SJSA1 (cell line): ENCODE measurements at regions not wholly inside any gene's neighbourhood (a gene's known extent, or its start where the extent isn't known, plus 50 kb on each side); places are given as distances from the start of the nearest gene placed in this dataset.

Experiments used
- DNase-seq, 2 experiments: peaks; one replicate each; pipeline ENCODE4 v3.0.0-alpha.2; 2015 to 2020; ENCODE audit warnings: low spot score in 2 of 2, low read depth in 1 of 2
- H3K27ac ChIP-seq: fragments of 250-450 bp; sonication (Bioruptor Pico); 2 replicates; pipeline ENCODE4 v1.5.1; 2020; ENCODE audit warnings: mild to moderate bottlenecking, moderate library complexity
- H3K27me3 ChIP-seq: fragments of 250-450 bp; sonication (Bioruptor Pico); replicated peaks from 2 replicates; pipeline ENCODE4 v1.5.1; 2020; ENCODE audit warnings: mild to moderate bottlenecking, moderate library complexity
- H3K36me3 ChIP-seq: fragments of 250-450 bp; sonication (Bioruptor Pico); 2 replicates; pipeline ENCODE4 v1.5.1; 2020; ENCODE audit warnings: mild to moderate bottlenecking
- H3K4me1 ChIP-seq: fragments of 250-450 bp; sonication (Bioruptor Pico); replicated peaks from 2 replicates; pipeline ENCODE4 v1.6.1; 2021; ENCODE audit warnings: mild to moderate bottlenecking
- H3K4me3 ChIP-seq: fragments of 250-450 bp; sonication (Bioruptor Pico); 2 replicates; pipeline ENCODE4 v1.5.1; 2020; ENCODE audit warnings: mild to moderate bottlenecking
- H3K9me3 ChIP-seq: fragments of 250-450 bp; sonication (Bioruptor Pico); replicated peaks from 2 replicates; pipeline ENCODE4 v1.5.1; 2020; ENCODE audit warnings: mild to moderate bottlenecking

DNA sequence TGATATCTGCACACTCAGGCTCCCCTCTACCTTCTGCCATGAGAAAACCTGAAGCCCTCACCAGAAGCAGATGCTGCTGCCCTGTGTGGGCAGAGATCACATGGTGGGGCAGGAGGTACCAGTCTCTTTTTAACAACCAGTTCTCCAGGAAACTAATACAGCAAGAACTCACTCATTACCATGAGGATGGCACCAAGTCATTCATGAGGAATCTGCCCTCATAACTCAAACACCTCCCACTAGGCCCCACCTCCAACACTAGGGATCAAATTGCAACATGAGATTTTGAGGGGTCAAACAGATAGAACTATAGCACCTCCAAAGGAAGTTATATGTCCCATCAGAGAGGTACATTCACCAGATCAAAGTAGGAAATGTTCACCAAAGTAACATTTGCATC, 136.3 kb upstream of the SHB start:
- H3K4me1 ChIP-seq: no peaks in the 10 kb centered on the region
- DNase-seq: no peak
- H3K4me3 ChIP-seq: no peak overlapping the region
- no peaks in the 10 kb centered on the region for H3K27me3 ChIP-seq
- H3K27ac ChIP-seq: no peak overlapping the region
- H3K9me3 ChIP-seq: no peaks in the 10 kb centered on the region
- H3K36me3 ChIP-seq: no peaks in the 10 kb centered on the region

DNA sequence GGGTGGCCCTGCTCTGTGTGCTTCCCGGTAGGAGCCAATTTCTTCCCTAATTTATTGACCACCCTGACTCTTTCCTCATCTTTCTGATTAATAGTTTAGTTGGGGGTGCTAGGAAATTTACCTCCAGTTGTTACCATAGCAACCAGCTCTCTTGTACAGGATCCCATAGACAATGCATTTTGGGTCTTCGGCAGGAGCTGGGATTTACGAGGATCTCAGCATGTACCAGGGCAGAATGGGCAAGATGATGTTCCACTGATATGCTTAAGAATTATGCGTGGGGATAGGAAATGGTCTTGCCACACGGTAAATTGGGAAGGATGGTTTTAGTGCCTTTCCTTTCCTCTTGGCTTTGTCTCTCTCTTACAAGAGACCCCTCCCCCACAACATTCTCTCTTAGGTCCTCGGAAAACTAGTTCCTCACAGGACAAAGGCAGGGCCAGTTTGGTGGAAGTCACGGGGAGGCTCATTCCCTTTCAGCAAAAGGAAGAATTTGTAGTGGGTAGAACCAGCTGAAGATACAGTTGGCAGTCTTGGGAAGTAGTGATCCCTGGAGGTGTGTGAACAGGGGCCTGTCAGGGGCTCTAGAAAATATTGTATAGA, 133.4 kb upstream of the SHB start:
- no peaks in the 10 kb centered on the region for H3K27me3 ChIP-seq
- no peak for DNase-seq
- no peaks in the 10 kb centered on the region for H3K9me3 ChIP-seq
- H3K4me3 ChIP-seq: no peak overlapping the region
- H3K36me3 ChIP-seq: no peaks in the 10 kb centered on the region
- no peak overlapping the region for H3K27ac ChIP-seq
- no peaks in the 10 kb centered on the region for H3K4me1 ChIP-seq

DNA sequence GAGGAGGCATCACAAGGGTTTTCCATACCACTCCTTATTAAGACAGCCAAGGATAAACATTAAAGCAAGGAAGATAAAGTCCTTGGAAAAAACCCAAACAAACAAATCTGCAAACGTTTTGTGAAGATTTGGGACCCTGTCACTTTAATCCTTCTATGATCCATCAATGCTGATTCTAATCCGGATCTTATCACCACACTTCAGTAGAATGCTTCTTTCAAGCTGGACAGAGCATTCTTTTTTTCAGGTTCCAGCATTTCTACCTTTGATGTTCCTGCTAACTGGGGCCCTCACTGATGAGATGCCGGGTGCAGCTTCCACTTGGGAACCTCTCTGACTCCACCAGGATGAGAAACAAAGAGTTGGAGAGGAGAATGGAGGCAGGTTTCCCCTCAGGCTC, 132.8 kb upstream of the SHB start:
- Histone ChIP-seq H3K4me3 (no peak overlapping the region), H3K9me3 (no peaks in the 10 kb centered on the region), H3K27me3 (no peaks in the 10 kb centered on the region), H3K4me1 (no peaks in the 10 kb centered on the region), H3K36me3 (no peaks in the 10 kb centered on the region), H3K27ac (no peak overlapping the region)
- no peak for DNase-seq

DNA sequence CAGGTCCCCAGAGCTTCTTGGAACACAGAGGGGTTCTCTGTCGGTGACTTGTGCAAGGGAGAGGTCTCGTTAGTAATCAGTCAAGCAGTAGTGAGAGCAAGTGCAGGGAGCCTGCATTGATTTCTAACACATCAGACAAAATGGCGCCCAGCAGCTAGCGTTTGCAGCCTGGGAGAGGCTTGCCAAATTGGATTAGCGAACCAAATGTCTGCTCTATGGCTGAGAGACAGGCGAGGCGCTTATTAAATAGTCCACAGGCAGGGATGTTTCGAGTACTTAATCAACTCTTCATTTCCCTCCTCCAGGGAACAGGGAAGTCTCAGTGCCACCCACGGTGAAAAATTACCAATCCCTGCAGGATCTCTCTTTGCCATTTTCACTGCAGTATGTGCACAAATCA, 131.4 kb upstream of the SHB start:
- no peak for DNase-seq
- H3K36me3 ChIP-seq: no peaks in the 10 kb centered on the region
- no peak overlapping the region for H3K4me3 ChIP-seq
- H3K27ac ChIP-seq: no peak overlapping the region
- H3K27me3 ChIP-seq: no peaks in the 10 kb centered on the region
- H3K4me1 ChIP-seq: no peaks in the 10 kb centered on the region
- H3K9me3 ChIP-seq: no peaks in the 10 kb centered on the region

DNA sequence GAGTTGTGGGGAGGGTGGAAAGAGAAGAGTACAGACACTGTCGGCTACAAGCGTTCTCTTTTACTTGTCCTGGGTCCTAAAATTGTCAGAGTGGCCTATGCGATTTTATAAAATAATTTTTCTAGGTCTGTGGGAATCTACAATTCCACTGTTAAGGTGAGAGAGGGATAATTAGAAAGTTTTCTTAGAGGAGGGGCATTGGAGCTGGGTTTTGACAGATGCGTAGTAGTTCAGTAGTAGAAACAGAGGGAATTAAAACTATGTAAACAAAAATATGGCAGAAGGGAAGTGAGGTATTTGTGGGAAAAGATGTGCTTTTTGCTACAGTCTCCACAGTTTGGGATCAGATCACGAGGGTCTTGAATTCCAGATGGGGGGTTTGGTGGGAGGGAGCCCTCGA, 129.1 kb upstream of the SHB start:
- no peak overlapping the region for H3K4me3 ChIP-seq
- no peaks in the 10 kb centered on the region for H3K4me1 ChIP-seq
- no peak overlapping the region for H3K27ac ChIP-seq
- no peak for DNase-seq
- no peaks in the 10 kb centered on the region for H3K36me3 ChIP-seq
- no peaks in the 10 kb centered on the region for H3K9me3 ChIP-seq
- no peaks in the 10 kb centered on the region for H3K27me3 ChIP-seq

DNA sequence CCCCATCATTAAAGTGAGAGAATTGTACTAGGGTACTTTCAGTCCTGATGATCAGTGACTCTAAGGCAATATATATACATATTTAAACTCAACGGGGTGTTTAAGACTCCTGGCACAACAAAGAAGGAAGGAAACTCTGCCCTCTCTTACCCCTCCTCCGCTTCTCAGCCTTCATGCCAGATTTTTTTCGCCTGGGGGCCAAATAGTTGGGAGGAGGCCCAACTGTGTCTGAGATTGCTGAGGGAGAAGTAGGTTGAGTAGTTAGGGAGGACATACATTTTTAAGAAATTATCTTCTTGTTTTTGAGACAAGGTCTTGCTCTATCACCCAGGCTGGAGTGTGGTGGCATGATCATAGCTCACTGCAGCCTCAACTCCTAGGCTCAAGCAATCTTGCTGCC, 127.7 kb upstream of the SHB start:
- no peak overlapping the region for H3K27ac ChIP-seq
- no peaks in the 10 kb centered on the region for H3K9me3 ChIP-seq
- H3K27me3 ChIP-seq: no peaks in the 10 kb centered on the region
- no peak for DNase-seq
- no peak overlapping the region for H3K4me3 ChIP-seq
- no peaks in the 10 kb centered on the region for H3K4me1 ChIP-seq
- no peaks in the 10 kb centered on the region for H3K36me3 ChIP-seq

DNA sequence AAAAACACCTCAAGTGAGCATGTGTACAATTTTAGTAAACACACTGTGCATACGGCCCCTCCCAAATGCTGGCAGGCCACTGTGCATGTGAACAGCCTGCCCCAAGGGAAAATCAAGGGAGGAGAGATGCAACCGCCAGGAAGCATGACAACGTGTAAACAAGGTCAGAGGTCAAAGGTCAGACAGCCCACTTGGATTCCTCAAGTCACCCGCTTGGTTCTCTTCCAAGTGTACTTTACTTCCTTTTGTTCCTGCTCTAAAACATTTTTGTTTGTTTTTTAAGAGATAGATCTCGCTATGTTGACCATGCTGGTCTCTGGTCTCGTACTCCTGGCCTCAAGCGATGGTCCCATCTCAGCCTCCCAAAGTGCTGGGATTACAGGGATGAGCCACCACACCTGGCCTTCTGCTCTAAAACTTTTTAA, 126.7 kb upstream of the SHB start:
- Histone ChIP-seq H3K4me3 (no peak overlapping the region), H3K4me1 (no peaks in the 10 kb centered on the region), H3K27me3 (no peaks in the 10 kb centered on the region), H3K27ac (no peak overlapping the region), H3K9me3 (no peaks in the 10 kb centered on the region), H3K36me3 (no peaks in the 10 kb centered on the region)
- no peak for DNase-seq

DNA sequence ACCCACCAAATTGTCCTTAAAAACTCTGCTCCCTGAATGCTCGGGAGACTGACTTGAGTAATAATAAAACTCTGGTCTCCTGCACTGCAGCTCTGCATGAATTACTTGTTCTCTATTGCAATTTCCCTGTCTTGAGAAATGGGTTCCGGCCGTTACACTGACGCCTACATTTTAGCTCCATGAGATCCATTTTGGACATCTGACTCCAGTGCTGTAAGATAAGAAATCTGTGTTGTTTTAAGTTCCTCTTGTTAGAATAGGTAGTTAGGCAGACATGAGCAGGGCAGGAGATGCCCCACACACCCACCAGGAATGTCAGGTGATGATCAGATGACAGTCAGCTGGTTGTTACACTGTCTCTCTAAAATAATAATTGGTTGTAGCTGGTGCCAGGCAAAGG, 125.8 kb upstream of the SHB start:
- DNase-seq: no peak
- H3K9me3 ChIP-seq: no peaks in the 10 kb centered on the region

DNA sequence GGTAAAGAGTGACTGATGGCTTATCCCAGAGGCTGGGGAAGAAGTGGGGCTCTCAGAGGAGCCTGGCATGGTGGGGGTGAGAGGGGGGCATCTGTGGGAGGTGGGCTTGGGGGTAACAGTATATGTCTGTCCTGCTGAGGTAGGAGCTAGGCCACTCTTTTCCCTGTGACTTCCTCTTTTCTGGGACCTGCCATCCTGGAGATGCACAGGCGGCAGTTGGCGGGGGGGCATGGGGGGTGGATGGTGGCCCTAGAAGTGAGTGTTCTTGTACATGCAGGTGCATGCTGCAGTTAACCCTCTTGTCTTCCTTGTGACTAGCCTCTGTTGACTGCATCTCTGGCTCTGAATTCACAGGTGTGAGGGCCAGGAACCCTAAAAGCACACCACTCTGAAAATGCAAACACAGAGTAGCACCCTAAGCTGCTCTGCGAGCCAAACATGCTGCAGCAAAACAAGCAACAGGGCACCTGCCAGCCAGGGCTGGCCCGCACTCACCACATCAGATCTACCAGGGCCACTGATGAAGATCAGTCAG, 123.8 kb upstream of the SHB start:
- no peak for DNase-seq
- Histone ChIP-seq H3K27ac (no peak overlapping the region), H3K4me3 (no peak overlapping the region)

More for the DNA sequence above, 125.8 kb upstream of the SHB start:
- H3K36me3 ChIP-seq: no peaks in the 10 kb centered on the region
- no peak overlapping the region for H3K4me3 ChIP-seq
- no peaks in the 10 kb centered on the region for H3K4me1 ChIP-seq
- no peak overlapping the region for H3K27ac ChIP-seq
- no peaks in the 10 kb centered on the region for H3K27me3 ChIP-seq

DNA sequence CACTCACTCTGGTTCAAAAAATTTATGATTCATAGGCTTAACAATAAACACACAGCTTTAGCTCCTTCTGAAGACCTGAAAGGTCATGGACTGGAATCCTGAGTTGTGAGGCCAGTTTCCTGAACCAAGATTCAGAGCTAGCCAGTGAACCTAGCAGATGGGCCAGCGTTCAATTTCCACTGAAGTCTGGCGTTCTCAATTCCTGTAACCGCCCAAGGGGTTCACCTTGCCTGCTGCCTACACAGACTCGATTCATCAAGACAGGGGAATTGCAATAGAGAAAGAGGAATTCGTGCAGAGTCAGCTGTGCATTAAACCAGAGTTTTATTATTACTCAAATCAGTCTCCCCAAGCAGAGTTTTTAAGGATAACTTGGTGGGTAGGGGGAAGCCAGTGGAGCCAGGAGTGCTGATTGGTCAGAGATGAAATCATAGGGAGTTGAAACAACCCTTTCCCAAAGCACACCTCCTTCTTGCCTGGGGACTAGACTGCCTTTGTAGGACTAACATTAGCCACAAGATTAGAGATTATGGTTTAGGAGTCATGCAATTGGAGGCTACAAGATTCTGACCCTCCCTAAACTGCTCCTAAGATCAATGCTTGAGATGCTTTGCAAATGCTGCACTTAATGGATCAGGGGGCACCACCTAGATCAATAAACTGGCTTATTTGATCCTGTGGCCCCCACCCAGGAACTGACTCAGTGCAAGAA, 117.5 kb upstream of the SHB start:
- H3K27me3 ChIP-seq: no peaks in the 10 kb centered on the region
- no peak for DNase-seq
- no peaks in the 10 kb centered on the region for H3K36me3 ChIP-seq
- H3K4me1 ChIP-seq: no peaks in the 10 kb centered on the region
- H3K27ac ChIP-seq: no peak overlapping the region
- no peak overlapping the region for H3K4me3 ChIP-seq
- H3K9me3 ChIP-seq: no peaks in the 10 kb centered on the region

More for the DNA sequence above, 123.8 kb upstream of the SHB start:
- no peaks in the 10 kb centered on the region for H3K27me3 ChIP-seq
- H3K36me3 ChIP-seq: no peaks in the 10 kb centered on the region
- H3K9me3 ChIP-seq: no peaks in the 10 kb centered on the region
- H3K4me1 ChIP-seq: no peaks in the 10 kb centered on the region

DNA sequence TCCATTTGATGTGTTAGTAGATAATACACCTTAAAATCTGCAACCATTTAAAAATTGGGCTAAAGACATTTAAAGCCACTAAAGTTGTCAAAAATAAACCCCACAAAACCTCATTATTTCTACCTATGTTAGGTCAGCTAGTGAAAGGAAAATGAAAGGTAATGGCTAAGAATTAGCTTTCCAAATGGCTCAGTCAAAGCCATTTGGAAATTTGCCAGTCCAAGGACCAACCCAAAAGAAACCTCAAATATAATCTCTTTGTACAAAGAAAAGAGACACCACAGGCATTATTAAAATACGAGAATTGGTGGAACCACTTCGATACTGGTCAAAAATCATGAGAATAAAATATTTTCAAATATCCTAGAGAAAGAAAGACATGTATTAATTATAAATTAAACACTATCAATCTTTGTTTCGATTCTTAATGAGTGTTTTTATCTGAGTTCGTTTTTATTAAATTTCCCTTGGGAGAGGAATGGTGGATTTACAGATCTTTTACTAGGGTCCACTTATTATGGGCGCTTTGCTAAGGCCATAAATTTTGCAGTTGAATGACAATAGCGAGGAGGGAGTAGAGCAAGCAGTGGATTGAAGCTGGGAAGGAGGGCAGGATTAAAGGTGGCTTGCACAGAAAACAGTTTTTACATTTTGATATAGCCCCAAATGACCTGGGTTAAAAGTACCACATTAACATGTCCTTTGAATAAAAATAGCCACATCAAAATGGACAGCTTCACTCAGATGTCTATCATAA, 116.8 kb upstream of the SHB start:
- H3K9me3 ChIP-seq: no peaks in the 10 kb centered on the region
- no peak for DNase-seq
- H3K36me3 ChIP-seq: no peaks in the 10 kb centered on the region
- H3K27ac ChIP-seq: no peak overlapping the region
- H3K4me1 ChIP-seq: no peaks in the 10 kb centered on the region
- H3K4me3 ChIP-seq: no peak overlapping the region
- H3K27me3 ChIP-seq: no peaks in the 10 kb centered on the region

DNA sequence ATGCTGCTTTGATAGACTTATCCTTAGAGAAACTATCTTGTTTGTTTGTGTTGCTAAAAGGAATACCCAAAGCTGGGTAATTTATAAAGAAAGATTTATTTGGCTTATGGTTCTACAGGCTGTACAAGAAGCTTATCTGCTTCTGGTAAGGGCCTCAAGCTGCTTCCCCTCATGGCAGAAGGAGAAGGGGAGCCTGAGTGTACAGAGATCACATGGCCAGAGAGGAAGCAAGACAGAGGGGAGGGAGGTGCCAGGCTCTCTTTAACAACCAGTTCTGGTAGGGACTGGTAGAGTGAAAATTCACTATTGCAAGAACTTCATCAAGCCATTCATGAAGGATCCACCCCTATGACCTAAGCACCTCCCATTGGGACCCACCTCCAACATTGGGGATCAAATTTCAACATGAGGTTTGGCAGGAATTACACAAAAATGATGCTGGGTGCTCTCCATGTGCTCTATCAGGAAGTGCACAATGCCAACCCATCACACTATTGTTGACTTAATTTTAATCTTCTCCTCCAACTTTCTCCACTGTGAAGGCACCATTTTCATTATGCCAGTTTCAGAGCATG, 115.1 kb upstream of the SHB start:
- Histone ChIP-seq H3K27ac (no peak overlapping the region), H3K4me1 (no peaks in the 10 kb centered on the region), H3K27me3 (no peaks in the 10 kb centered on the region), H3K9me3 (no peaks in the 10 kb centered on the region), H3K36me3 (no peaks in the 10 kb centered on the region), H3K4me3 (no peak overlapping the region)
- no peak for DNase-seq

DNA sequence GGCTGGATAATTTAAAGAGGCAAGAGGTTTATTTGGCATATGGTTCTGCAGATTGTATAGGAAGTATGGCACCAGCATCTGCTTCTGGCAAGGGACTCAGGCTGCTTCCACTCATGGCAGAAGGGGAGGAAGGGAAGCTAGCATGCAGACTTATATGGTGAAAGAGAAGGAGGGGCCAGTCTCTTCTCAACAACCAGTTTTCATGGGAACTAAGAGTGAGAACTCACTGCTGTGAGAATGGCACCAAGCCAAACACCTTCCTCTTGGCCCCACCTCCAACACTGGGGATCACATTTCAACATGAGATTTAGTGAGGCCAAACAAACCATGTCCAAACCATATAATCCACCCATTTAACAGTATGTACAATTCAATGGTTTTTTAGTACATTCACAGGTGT, 113.3 kb upstream of the SHB start:
- no peaks in the 10 kb centered on the region for H3K36me3 ChIP-seq
- H3K27ac ChIP-seq: no peak overlapping the region
- no peaks in the 10 kb centered on the region for H3K27me3 ChIP-seq
- H3K9me3 ChIP-seq: no peaks in the 10 kb centered on the region
- DNase-seq: no peak
- no peak overlapping the region for H3K4me3 ChIP-seq
- H3K4me1 ChIP-seq: no peaks in the 10 kb centered on the region

DNA sequence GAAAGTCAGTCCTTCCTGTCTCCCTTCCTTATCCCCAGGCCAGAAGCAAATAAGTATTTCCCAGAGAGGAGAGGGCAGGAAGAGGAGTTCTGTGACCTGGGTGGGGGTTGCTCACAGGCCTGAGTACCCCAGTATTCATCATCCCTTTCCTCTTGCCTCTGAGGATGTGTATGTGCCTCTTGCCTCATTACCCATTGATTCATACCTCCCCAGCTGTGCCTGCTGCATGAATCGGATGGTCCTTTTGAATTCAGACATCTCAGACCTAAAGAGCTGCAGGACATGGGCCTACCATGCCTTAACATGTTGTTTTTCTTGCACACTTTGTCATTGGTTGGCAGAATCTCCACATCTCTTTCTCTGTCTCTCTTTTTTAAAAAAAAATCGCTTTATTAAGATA, 112.8 kb upstream of the SHB start:
- no peaks in the 10 kb centered on the region for H3K4me1 ChIP-seq
- DNase-seq: no peak
- no peak overlapping the region for H3K27ac ChIP-seq
- no peaks in the 10 kb centered on the region for H3K36me3 ChIP-seq
- no peaks in the 10 kb centered on the region for H3K27me3 ChIP-seq
- no peaks in the 10 kb centered on the region for H3K9me3 ChIP-seq
- no peak overlapping the region for H3K4me3 ChIP-seq
